KBM-7 (cell line): ENCODE measurements at regions not wholly inside any gene's neighbourhood (a gene's known extent, or its start where the extent isn't known, plus 50 kb on each side); places are given as distances from the start of the nearest gene placed in this dataset.
"Not testable (repeated sequence)": the region's sequence is repeated elsewhere in the genome, so short reads cannot be mapped to it uniquely, and the experiment has no call there.

Experiments
- DNase-seq: peaks from one replicate; pipeline ENCODE4 v3.0.0-alpha.2; 2015
- in situ Hi-C: fragments of 300-500 bp; cut with MboI; formaldehyde crosslinking; loops from 2 replicates; pipeline ENCODE4 v1.14.3; 2020; ENCODE audit warnings: low sequenced_read_pairs, low pct_unique_long_range_greater_than_20kb, mixed read lengths

GRCh38 chr20:47844568-47844906, 59.3 kb upstream of the SULF2 start:
- in situ Hi-C loops, DNase-seq: not testable (repeated sequence)

GRCh38 chr20:47843886-47844567, 58.7 kb upstream of the SULF2 start:
- in situ Hi-C loops: no loop called here
- no peak for DNase-seq

GRCh38 chr20:47842950-47843349, 57.7 kb upstream of the SULF2 start:
- not testable (repeated sequence) for DNase-seq

GRCh38 chr20:47842004-47842403, 56.7 kb upstream of the SULF2 start:
- in situ Hi-C loops, DNase-seq: not testable (repeated sequence)

More at GRCh38 chr20:47842950-47843349, 57.7 kb upstream of the SULF2 start:
- in situ Hi-C loops: not testable (repeated sequence)

- DNase-seq, in situ Hi-C loops: not testable (repeated sequence)
These were observed 51.1 kb upstream of the SULF2 start for GRCh38 chr20:47836256-47836817.
